ENCODE measurements at regions not wholly inside any gene's neighbourhood (a gene's known extent, or its start where the extent isn't known, plus 50 kb on each side); places are given as distances from the start of the nearest gene placed in this dataset.

GRCh38 chr6:98203170-98203806, 631.1 kb upstream of the POU3F2 start:
- Histone ChIP-seq H3K36me3 (replicated peaks; ENCODE audit: insufficient read depth, low read length) (no peaks in the 10 kb centered on the region), H3K4me2 (ENCODE audit: low read depth, low read length) (no peak overlapping the region), H3K9ac (ENCODE audit: low read length) (no peak overlapping the region), H4K20me1 (ENCODE audit: insufficient read depth, low read length) (no peaks in the 10 kb centered on the region), H3F3A (ENCODE audit: insufficient read depth, low read length) (no peaks in the 10 kb centered on the region), H2AFZ (ENCODE audit: low read length) (no peak overlapping the region), H3K9me3 (replicated peaks; ENCODE audit: insufficient read depth, low read length) (no peaks in the 10 kb centered on the region), H3K27ac (ENCODE audit: low read length) (no peak overlapping the region), H3K4me1 (ENCODE audit: low read length) (no peaks in the 10 kb centered on the region), H3K9me2 (replicated peaks; ENCODE audit: insufficient read depth, low read length) (no peaks in the 10 kb centered on the region), H3K79me2 (ENCODE audit: low read length) (no peaks in the 10 kb centered on the region), H3K4me3 (ENCODE audit: low read length) (no peak overlapping the region), H3K27me3 (replicated peaks; ENCODE audit: insufficient read depth, low read length) (no peaks in the 10 kb centered on the region)
- TF ChIP-seq EZH2 (optimal IDR thresholded peaks at IDR 0.05; ENCODE audit: low read depth, low read length) (no peak), EZH2phosphoT487 (IDR thresholded peaks at IDR 0.05; ENCODE audit: low read length) (no peak), CTCF (IDR thresholded peaks at IDR 0.05; ENCODE audit: low read length) (no peak)
- no peak for DNase-seq

GRCh38 chr6:98212468-98212867, 621.9 kb upstream of the POU3F2 start:
- Histone ChIP-seq H3K9ac (ENCODE audit: low read length) (no peak overlapping the region), H3K4me2 (ENCODE audit: low read depth, low read length) (no peak overlapping the region), H3K4me3 (ENCODE audit: low read length) (no peak overlapping the region), H3K36me3 (replicated peaks; ENCODE audit: insufficient read depth, low read length) (no peaks in the 10 kb centered on the region), H3K9me2 (replicated peaks; ENCODE audit: insufficient read depth, low read length) (no peaks in the 10 kb centered on the region), H3K79me2 (ENCODE audit: low read length) (no peaks in the 10 kb centered on the region), H3F3A (ENCODE audit: insufficient read depth, low read length) (no peaks in the 10 kb centered on the region), H3K27me3 (replicated peaks; ENCODE audit: insufficient read depth, low read length) (no peaks in the 10 kb centered on the region), H3K9me3 (replicated peaks; ENCODE audit: insufficient read depth, low read length) (no peaks in the 10 kb centered on the region), H4K20me1 (ENCODE audit: insufficient read depth, low read length) (no peaks in the 10 kb centered on the region), H3K4me1 (ENCODE audit: low read length) (no peaks in the 10 kb centered on the region), H2AFZ (ENCODE audit: low read length) (no peak overlapping the region), H3K27ac (ENCODE audit: low read length) (no peak overlapping the region)
- DNase-seq = no peak
- TF ChIP-seq EZH2 (optimal IDR thresholded peaks at IDR 0.05; ENCODE audit: low read depth, low read length) = no peak
- no peak for TF ChIP-seq EZH2phosphoT487 (IDR thresholded peaks at IDR 0.05; ENCODE audit: low read length)
- TF ChIP-seq CTCF (IDR thresholded peaks at IDR 0.05; ENCODE audit: low read length) = no peak

GRCh38 chr6:98215531-98215930, 618.8 kb upstream of the POU3F2 start:
- DNase-seq = no peak
- H3K9ac ChIP-seq (ENCODE audit: low read length) = no peak overlapping the region
- no peaks in the 10 kb centered on the region for H3K79me2 ChIP-seq (ENCODE audit: low read length)
- no peaks in the 10 kb centered on the region for H3K36me3 ChIP-seq (replicated peaks; ENCODE audit: insufficient read depth, low read length)
- no peak overlapping the region for H2AFZ ChIP-seq (ENCODE audit: low read length)
- no peak overlapping the region for H3K4me2 ChIP-seq (ENCODE audit: low read depth, low read length)
- no peak overlapping the region for H3K27ac ChIP-seq (ENCODE audit: low read length)
- H3K9me2 ChIP-seq (replicated peaks; ENCODE audit: insufficient read depth, low read length) = no peaks in the 10 kb centered on the region
- TF ChIP-seq EZH2 (optimal IDR thresholded peaks at IDR 0.05; ENCODE audit: low read depth, low read length) (no peak), CTCF (IDR thresholded peaks at IDR 0.05; ENCODE audit: low read length) (no peak), EZH2phosphoT487 (IDR thresholded peaks at IDR 0.05; ENCODE audit: low read length) (no peak)
- no peaks in the 10 kb centered on the region for H4K20me1 ChIP-seq (ENCODE audit: insufficient read depth, low read length)
- no peaks in the 10 kb centered on the region for H3F3A ChIP-seq (ENCODE audit: insufficient read depth, low read length)
- H3K4me3 ChIP-seq (ENCODE audit: low read length) = no peak overlapping the region
- H3K4me1 ChIP-seq (ENCODE audit: low read length) = no peaks in the 10 kb centered on the region
- H3K27me3 ChIP-seq (replicated peaks; ENCODE audit: insufficient read depth, low read length) = no peaks in the 10 kb centered on the region
- H3K9me3 ChIP-seq (replicated peaks; ENCODE audit: insufficient read depth, low read length) = no peaks in the 10 kb centered on the region

Measured in MM.1S (cell line).